SK-N-SH treated with all-trans-retinoic acid at 6 μM for 48 hours (cell line): ENCODE measurements at regions not wholly inside any gene's neighbourhood (a gene's known extent, or its start where the extent isn't known, plus 50 kb on each side); places are given as distances from the start of the nearest gene placed in this dataset.

ENCODE experiments used
- ATAC-seq: fragments of 200-7000 bp; cut with Tn5 transposase; 3 replicates; pipeline ENCODE4 v1.9.1; 2020; ENCODE audit warnings: mild to moderate bottlenecking, moderate library complexity
- ARNTL ChIP-seq: fragments of 450-650 bp; formaldehyde crosslinking; IDR thresholded peaks from 2 replicates; pipeline ENCODE4 v1.5.0; 2020; ENCODE audit warnings: low read depth, mild to moderate bottlenecking, moderate library complexity, borderline replicate concordance
- BACH2 ChIP-seq: fragments of 250-450 bp; sonication (Bioruptor Pico); IDR thresholded peaks from 2 replicates; pipeline ENCODE4 v1.9.0; 2021; ENCODE audit warnings: mild to moderate bottlenecking, borderline replicate concordance
- CREB5 ChIP-seq: fragments of 250-450 bp; sonication (Bioruptor Pico); IDR thresholded peaks from 2 replicates; pipeline ENCODE4 v1.5.1; 2020; ENCODE audit warnings: low read depth, mild to moderate bottlenecking, moderate library complexity
- CSDC2 ChIP-seq: fragments of 250-450 bp; sonication (Bioruptor Pico); IDR thresholded peaks from 2 replicates; pipeline ENCODE4 v1.5.0; 2020; ENCODE audit warnings: mild to moderate bottlenecking, moderate library complexity
- CSRNP3 ChIP-seq: fragments of 250-450 bp; sonication (Bioruptor Pico); IDR thresholded peaks from 2 replicates; pipeline ENCODE4 v1.5.1; 2021; ENCODE audit warnings: mild to moderate bottlenecking, moderate library complexity
- ESRRG ChIP-seq: fragments of 250-450 bp; sonication (Bioruptor Pico); IDR thresholded peaks from 2 replicates; pipeline ENCODE4 v1.6.1; 2021; ENCODE audit warnings: mild to moderate bottlenecking
- GLIS3 ChIP-seq: fragments of 250-450 bp; sonication (Bioruptor Pico); IDR thresholded peaks from 2 replicates; pipeline ENCODE4 v1.5.0; 2020; ENCODE audit warnings: mild to moderate bottlenecking, moderate library complexity
- ISL1 ChIP-seq: fragments of 250-450 bp; sonication (Bioruptor Pico); IDR thresholded peaks from 2 replicates; pipeline ENCODE4 v2.1.2; 2022; ENCODE audit warnings: mild to moderate bottlenecking, moderate library complexity
- OSR1 ChIP-seq: fragments of 250-450 bp; sonication (Bioruptor Pico); IDR thresholded peaks from 2 replicates; pipeline ENCODE4 v1.8.0; 2022; ENCODE audit warnings: moderate library complexity, mild to moderate bottlenecking, inconsistent platforms
- PATZ1 ChIP-seq: fragments of 250-450 bp; sonication (Bioruptor Pico); IDR thresholded peaks from 2 replicates; pipeline ENCODE4 v1.8.0; 2020; ENCODE audit warnings: mild to moderate bottlenecking, moderate library complexity, borderline replicate concordance
- POU6F1 ChIP-seq: fragments of 250-450 bp; sonication (Bioruptor Pico); IDR thresholded peaks from 2 replicates; pipeline ENCODE4 v1.8.0; 2021; ENCODE audit warnings: low read depth, mild to moderate bottlenecking, moderate library complexity, borderline replicate concordance
- PPARA ChIP-seq: fragments of 250-450 bp; sonication (Bioruptor Pico); IDR thresholded peaks from 2 replicates; pipeline ENCODE4 v1.5.0; 2020; ENCODE audit warnings: mild to moderate bottlenecking, borderline replicate concordance
- RARB ChIP-seq: fragments of 250-450 bp; sonication (Bioruptor Pico); IDR thresholded peaks from 2 replicates; pipeline ENCODE4 v1.8.0; 2021; ENCODE audit warnings: mild to moderate bottlenecking, moderate library complexity
- TCF4 ChIP-seq: fragments of 250-450 bp; sonication (Bioruptor Pico); IDR thresholded peaks from 2 replicates; pipeline ENCODE4 v1.8.0; 2021; ENCODE audit warnings: mild to moderate bottlenecking, moderate library complexity, borderline replicate concordance
- TOX ChIP-seq: fragments of 250-450 bp; sonication (Bioruptor Pico); IDR thresholded peaks from 2 replicates; pipeline ENCODE4 v1.8.0; 2021; ENCODE audit warnings: mild to moderate bottlenecking, moderate library complexity, borderline replicate concordance
- ZC3H10 ChIP-seq: fragments of 250-450 bp; sonication (Bioruptor Pico); IDR thresholded peaks from 2 replicates; pipeline ENCODE4 v1.5.1; 2021; ENCODE audit warnings: mild to moderate bottlenecking, moderate library complexity
- ZFP3 ChIP-seq: fragments of 250-450 bp; sonication (Bioruptor Pico); IDR thresholded peaks from 2 replicates; pipeline ENCODE4 v1.5.0; 2020; ENCODE audit warnings: mild to moderate bottlenecking, moderate library complexity
- ZFP30 ChIP-seq: fragments of 450-650 bp; formaldehyde crosslinking; IDR thresholded peaks from 2 replicates; pipeline ENCODE4 v1.5.0; 2022; ENCODE audit warnings: mild to moderate bottlenecking, moderate library complexity
- ZNF565 ChIP-seq: fragments of 450-650 bp; formaldehyde crosslinking; conservative IDR thresholded peaks from 2 replicates; pipeline ENCODE4 v1.5.0; 2020; ENCODE audit warnings: low read depth, mild to moderate bottlenecking, moderate library complexity
- ZNF70 ChIP-seq: fragments of 450-650 bp; formaldehyde crosslinking; IDR thresholded peaks from 2 replicates; pipeline ENCODE4 v1.5.0; 2020; ENCODE audit warnings: mild to moderate bottlenecking, moderate library complexity
- ZNF8 ChIP-seq: fragments of 450-650 bp; formaldehyde crosslinking; IDR thresholded peaks from 2 replicates; pipeline ENCODE4 v1.5.0; 2020; ENCODE audit warnings: mild to moderate bottlenecking, moderate library complexity

- peak; percentile 81 for ATAC-seq
- TF ChIP-seq ZNF565 (no peak), TOX (no peak), PATZ1 (CRISPR knock-in tag) (no peak), CSRNP3 (CRISPR knock-in tag) (no peak), ZFP30 (no peak), TCF4 (no peak), OSR1 (CRISPR knock-in tag) (no peak), ZNF8 (CRISPR knock-in tag) (no peak), PPARA (CRISPR knock-in tag) (no peak), ZFP3 (CRISPR knock-in tag) (no peak), CSDC2 (CRISPR knock-in tag) (no peak), ZNF70 (CRISPR knock-in tag) (no peak), ARNTL (no peak), CREB5 (CRISPR knock-in tag) (no peak), ISL1 (no peak), ESRRG (no peak), GLIS3 (CRISPR knock-in tag) (no peak), RARB (CRISPR knock-in tag) (no peak)
Observed at GRCh38 chr7:63899691-63900393, 98.8 kb upstream of the ZNF722 start.

GRCh38 chr7:63900394-63901203 lies 98.0 kb upstream of the ZNF722 start:
- ATAC-seq, result peak; percentile 98
- no peak for TF ChIP-seq ZC3H10
- TF ChIP-seq ZNF8 (CRISPR knock-in tag), result no peak
- no peak for TF ChIP-seq ISL1
- TF ChIP-seq CREB5 (CRISPR knock-in tag), result no peak

GRCh38 chr7:63901204-63901506 lies 97.5 kb upstream of the ZNF722 start:
- peak; percentile 71 for ATAC-seq

- no peak for ATAC-seq
- TF ChIP-seq BACH2 (CRISPR knock-in tag) (no peak), CSRNP3 (CRISPR knock-in tag) (no peak), ZFP30 (no peak), POU6F1 (no peak)
Observed at GRCh38 chr7:63918986-63919385, 79.7 kb upstream of the ZNF722 start.
